ENCODE measurements at regions not wholly inside any gene's neighbourhood (a gene's known extent, or its start where the extent isn't known, plus 50 kb on each side); places are given as distances from the start of the nearest gene placed in this dataset.

DNA sequence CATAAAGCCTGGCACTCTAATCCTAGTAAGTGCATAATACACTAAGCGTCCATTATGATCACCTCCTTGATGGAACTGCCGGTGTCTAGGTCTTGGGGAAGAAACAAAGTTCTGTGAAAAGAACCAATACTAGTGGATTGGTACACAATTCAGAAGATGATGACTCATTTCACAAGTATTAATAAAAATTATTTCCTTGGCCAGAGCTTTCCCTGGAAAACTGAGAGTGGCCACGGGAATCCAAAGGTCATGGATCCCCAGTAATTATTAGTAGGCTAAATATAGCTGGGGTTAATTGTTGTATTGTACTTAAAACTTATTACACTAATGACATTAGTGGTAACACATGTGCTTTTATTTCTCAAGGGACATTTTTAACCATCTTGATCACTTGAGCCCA lies 808.0 kb upstream of the NR2F2 start:
- Histone ChIP-seq H3K27ac (ENCODE audit: control insufficient read depth, insufficient read depth, low read length) (no peak overlapping the region), H3K4me3 (ENCODE audit: control insufficient read depth in 2 of 3, extremely low read depth in 1 of 3, insufficient read depth in 2 of 3, low read depth in 1 of 3, low read length in 3 of 3) (no peak overlapping the region), H4K20me1 (ENCODE audit: control insufficient read depth, extremely low read depth, insufficient read depth, low read length) (no peaks in the 10 kb centered on the region), H3K9ac (ENCODE audit: control insufficient read depth, extremely low read depth, insufficient read depth, low read length) (no peak overlapping the region), H2AFZ (ENCODE audit: control insufficient read depth, low read length) (no peak overlapping the region), H3K9me3 (ENCODE audit: control insufficient read depth, low read depth, low read length) (no peaks in the 10 kb centered on the region), H3K36me3 (ENCODE audit: control insufficient read depth in 2 of 2, extremely low read depth in 1 of 2, insufficient read depth in 2 of 2, low read length in 2 of 2) (no peaks in the 10 kb centered on the region), H3K79me2 (ENCODE audit: control insufficient read depth, insufficient read depth, low read length) (no peaks in the 10 kb centered on the region), H3K4me1 (ENCODE audit: control insufficient read depth, extremely low read depth, insufficient read depth, low read length) (no peaks in the 10 kb centered on the region), H3K4me2 (ENCODE audit: control insufficient read depth, extremely low read depth, insufficient read depth, low read depth, low read length) (no peak overlapping the region), H3K9me1 (ENCODE audit: control insufficient read depth, extremely low read depth, insufficient read depth, low read length) (no peaks in the 10 kb centered on the region), H3K27me3 (ENCODE audit: control insufficient read depth, extremely low read depth, insufficient read depth, low read length) (no peaks in the 10 kb centered on the region)
- dilution Hi-C loops (cut with MboI; ENCODE audit: extremely low pct_ligation_motif_present, low sequenced_read_pairs): no loop called here
- no peak for TF ChIP-seq EZH2 (IDR thresholded peaks at IDR 0.05; ENCODE audit: low read length)
- TF ChIP-seq, protein P1, sequence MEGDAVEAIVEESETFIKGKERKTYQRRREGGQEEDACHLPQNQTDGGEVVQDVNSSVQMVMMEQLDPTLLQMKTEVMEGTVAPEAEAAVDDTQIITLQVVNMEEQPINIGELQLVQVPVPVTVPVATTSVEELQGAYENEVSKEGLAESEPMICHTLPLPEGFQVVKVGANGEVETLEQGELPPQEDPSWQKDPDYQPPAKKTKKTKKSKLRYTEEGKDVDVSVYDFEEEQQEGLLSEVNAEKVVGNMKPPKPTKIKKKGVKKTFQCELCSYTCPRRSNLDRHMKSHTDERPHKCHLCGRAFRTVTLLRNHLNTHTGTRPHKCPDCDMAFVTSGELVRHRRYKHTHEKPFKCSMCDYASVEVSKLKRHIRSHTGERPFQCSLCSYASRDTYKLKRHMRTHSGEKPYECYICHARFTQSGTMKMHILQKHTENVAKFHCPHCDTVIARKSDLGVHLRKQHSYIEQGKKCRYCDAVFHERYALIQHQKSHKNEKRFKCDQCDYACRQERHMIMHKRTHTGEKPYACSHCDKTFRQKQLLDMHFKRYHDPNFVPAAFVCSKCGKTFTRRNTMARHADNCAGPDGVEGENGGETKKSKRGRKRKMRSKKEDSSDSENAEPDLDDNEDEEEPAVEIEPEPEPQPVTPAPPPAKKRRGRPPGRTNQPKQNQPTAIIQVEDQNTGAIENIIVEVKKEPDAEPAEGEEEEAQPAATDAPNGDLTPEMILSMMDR (optimal IDR thresholded peaks at IDR 0.05 in 1 of 3, IDR thresholded peaks at IDR 0.05 in 1 of 3, conservative IDR thresholded peaks at IDR 0.05 in 1 of 3; ENCODE audit: extremely low read depth in 1 of 3, insufficient read depth in 2 of 3, low read length in 3 of 3): no peak
- FAIRE-seq: no peak
- DNase-seq (ENCODE audit: low read depth, low spot score): no peak

DNA sequence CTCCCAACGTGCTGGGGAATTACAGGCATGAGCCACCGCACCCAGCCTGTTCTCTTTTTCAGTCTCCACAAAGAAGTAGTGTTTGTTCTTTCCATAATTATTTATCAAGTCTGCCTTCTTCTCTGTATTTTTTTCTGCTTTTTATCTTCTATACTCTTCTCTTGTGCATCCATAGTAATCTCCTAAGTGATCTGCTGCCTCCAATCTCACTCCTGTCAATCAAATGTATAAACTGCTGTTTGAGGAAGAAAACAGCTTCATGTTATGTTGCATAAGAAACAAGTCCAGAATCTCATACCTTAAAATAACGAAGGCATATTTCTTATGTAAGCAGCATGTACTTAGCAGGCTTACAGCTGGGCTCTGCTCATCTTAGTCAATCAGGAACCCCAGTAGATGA lies 801.6 kb upstream of the NR2F2 start:
- dilution Hi-C loops (cut with MboI; ENCODE audit: extremely low pct_ligation_motif_present, low sequenced_read_pairs): no loop called here
- no peak for FAIRE-seq
- no peaks in the 10 kb centered on the region for H3K36me3 ChIP-seq (ENCODE audit: control insufficient read depth in 2 of 2, extremely low read depth in 1 of 2, insufficient read depth in 2 of 2, low read length in 2 of 2)
- no peak overlapping the region for H3K27ac ChIP-seq (ENCODE audit: control insufficient read depth, insufficient read depth, low read length)
- H3K9me1 ChIP-seq (ENCODE audit: control insufficient read depth, extremely low read depth, insufficient read depth, low read length): no peaks in the 10 kb centered on the region
- DNase-seq (ENCODE audit: low read depth, low spot score): no peak
- H3K4me1 ChIP-seq (ENCODE audit: control insufficient read depth, extremely low read depth, insufficient read depth, low read length): no peaks in the 10 kb centered on the region
- no peaks in the 10 kb centered on the region for H3K9me3 ChIP-seq (ENCODE audit: control insufficient read depth, low read depth, low read length)
- H3K9ac ChIP-seq (ENCODE audit: control insufficient read depth, extremely low read depth, insufficient read depth, low read length): no peak overlapping the region
- H3K27me3 ChIP-seq (ENCODE audit: control insufficient read depth, extremely low read depth, insufficient read depth, low read length): no peaks in the 10 kb centered on the region
- H3K4me3 ChIP-seq (ENCODE audit: control insufficient read depth in 2 of 3, extremely low read depth in 1 of 3, insufficient read depth in 2 of 3, low read depth in 1 of 3, low read length in 3 of 3): no peak overlapping the region
- no peak overlapping the region for H3K4me2 ChIP-seq (ENCODE audit: control insufficient read depth, extremely low read depth, insufficient read depth, low read depth, low read length)
- TF ChIP-seq EZH2 (IDR thresholded peaks at IDR 0.05; ENCODE audit: low read length): no peak
- TF ChIP-seq, protein P1 (optimal IDR thresholded peaks at IDR 0.05 in 1 of 3, IDR thresholded peaks at IDR 0.05 in 1 of 3, conservative IDR thresholded peaks at IDR 0.05 in 1 of 3; ENCODE audit: extremely low read depth in 1 of 3, insufficient read depth in 2 of 3, low read length in 3 of 3): no peak
- H4K20me1 ChIP-seq (ENCODE audit: control insufficient read depth, extremely low read depth, insufficient read depth, low read length): no peaks in the 10 kb centered on the region
- H2AFZ ChIP-seq (ENCODE audit: control insufficient read depth, low read length): no peak overlapping the region
- H3K79me2 ChIP-seq (ENCODE audit: control insufficient read depth, insufficient read depth, low read length): no peaks in the 10 kb centered on the region

Data from keratinocyte (primary cell).